GM18868 (cell line): ENCODE measurements at regions not wholly inside any gene's neighbourhood (a gene's known extent, or its start where the extent isn't known, plus 50 kb on each side); places are given as distances from the start of the nearest gene placed in this dataset.
"Not testable (repeated sequence)": the region's sequence is repeated elsewhere in the genome, so short reads cannot be mapped to it uniquely, and the experiment has no call there.

Source experiments
- ATAC-seq: cut with Tn5 transposase; IDR thresholded peaks from one replicate; pipeline ENCODE4 v1.9.1; 2021; ENCODE audit warnings: mild to moderate bottlenecking, moderate library complexity; ENCODE audit not compliant: unreplicated experiment

GRCh38 chrX:123129805-123130204 lies 54.3 kb upstream of the GRIA3 start:
- ATAC-seq, result not testable (repeated sequence)
